ENCODE measurements at regions not wholly inside any gene's neighbourhood (a gene's known extent, or its start where the extent isn't known, plus 50 kb on each side); places are given as distances from the start of the nearest gene placed in this dataset.

DNA sequence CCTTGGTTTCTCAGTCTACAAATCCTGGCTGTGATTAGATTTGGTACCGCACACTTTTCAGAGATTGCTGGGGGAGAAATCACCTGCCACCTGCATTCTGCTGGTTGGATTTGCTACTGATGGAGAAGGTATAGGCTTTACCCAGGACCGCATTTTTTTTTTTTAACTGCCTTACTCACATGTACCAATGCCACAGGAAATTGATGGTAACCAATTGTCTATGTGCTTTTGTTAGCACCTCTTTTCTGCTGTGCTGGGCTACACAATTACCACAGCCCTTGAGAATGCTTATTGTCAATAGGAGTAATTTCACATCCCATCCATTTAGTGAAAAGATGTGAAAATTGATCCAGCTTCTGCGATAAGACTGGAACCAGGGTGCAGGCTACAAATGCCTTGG lies 74.4 kb upstream of the TANC2 start:
- TF ChIP-seq POLR2AphosphoS5 (IDR thresholded peaks at IDR 0.05), result no peak
- TF ChIP-seq, protein P1, sequence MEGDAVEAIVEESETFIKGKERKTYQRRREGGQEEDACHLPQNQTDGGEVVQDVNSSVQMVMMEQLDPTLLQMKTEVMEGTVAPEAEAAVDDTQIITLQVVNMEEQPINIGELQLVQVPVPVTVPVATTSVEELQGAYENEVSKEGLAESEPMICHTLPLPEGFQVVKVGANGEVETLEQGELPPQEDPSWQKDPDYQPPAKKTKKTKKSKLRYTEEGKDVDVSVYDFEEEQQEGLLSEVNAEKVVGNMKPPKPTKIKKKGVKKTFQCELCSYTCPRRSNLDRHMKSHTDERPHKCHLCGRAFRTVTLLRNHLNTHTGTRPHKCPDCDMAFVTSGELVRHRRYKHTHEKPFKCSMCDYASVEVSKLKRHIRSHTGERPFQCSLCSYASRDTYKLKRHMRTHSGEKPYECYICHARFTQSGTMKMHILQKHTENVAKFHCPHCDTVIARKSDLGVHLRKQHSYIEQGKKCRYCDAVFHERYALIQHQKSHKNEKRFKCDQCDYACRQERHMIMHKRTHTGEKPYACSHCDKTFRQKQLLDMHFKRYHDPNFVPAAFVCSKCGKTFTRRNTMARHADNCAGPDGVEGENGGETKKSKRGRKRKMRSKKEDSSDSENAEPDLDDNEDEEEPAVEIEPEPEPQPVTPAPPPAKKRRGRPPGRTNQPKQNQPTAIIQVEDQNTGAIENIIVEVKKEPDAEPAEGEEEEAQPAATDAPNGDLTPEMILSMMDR (IDR thresholded peaks at IDR 0.05; ENCODE audit: poor library complexity, severe bottlenecking), result peak; percentile 9
- TF ChIP-seq EP300 (conservative IDR thresholded peaks at IDR 0.05; ENCODE audit: poor library complexity, severe bottlenecking), result no peak

Measured in neural cell (in vitro differentiated cells).